Neural progenitor cell (in vitro differentiated cells): ENCODE measurements at regions not wholly inside any gene's neighbourhood (a gene's known extent, or its start where the extent isn't known, plus 50 kb on each side); places are given as distances from the start of the nearest gene placed in this dataset.

ENCODE experiments used
- CTCF ChIP-seq: fragments of 200-600 bp; sonication (generic); IDR thresholded peaks from 2 replicates; pipeline ENCODE4 v1.5.1; 2017; ENCODE audit warnings: antibody characterized with exemption, mild to moderate bottlenecking
- EZH2 ChIP-seq: fragments of 200-600 bp; sonication (generic); IDR thresholded peaks from 2 replicates; pipeline ENCODE4 v1.6.1; 2017; ENCODE audit warnings: antibody characterized with exemption, mild to moderate bottlenecking, moderate library complexity
- EZH2phosphoT487 ChIP-seq: fragments of 200-600 bp; sonication (generic); IDR thresholded peaks from 2 replicates; pipeline ENCODE4 v1.6.1; 2017; ENCODE audit warnings: antibody characterized with exemption

DNA sequence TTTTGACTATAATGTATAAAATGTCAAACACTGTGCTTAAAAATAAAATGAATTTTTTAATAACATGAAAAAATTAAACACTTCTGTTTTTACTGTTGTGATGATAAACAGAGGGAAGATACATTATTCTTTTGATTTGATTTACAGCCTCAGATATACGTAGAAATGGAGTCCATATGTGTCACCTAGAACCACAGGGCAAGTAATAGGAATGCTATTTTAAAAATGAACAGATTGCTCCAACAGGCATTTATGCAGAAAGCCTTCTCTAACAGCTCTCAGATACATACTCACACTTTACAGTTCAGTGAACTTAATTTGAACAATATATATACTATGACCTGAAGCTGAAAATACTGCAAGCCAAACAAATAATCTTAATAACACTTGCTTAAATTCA, 1551.0 kb downstream of the GRIK2 start:
- no peak for TF ChIP-seq CTCF
- no peak for TF ChIP-seq EZH2
- no peak for TF ChIP-seq EZH2phosphoT487
